HEK293T (cell line): ENCODE measurements at regions not wholly inside any gene's neighbourhood (a gene's known extent, or its start where the extent isn't known, plus 50 kb on each side); places are given as distances from the start of the nearest gene placed in this dataset.

Source experiments
- HDGF ChIP-seq: fragments of 450-650 bp; IDR thresholded peaks from 2 replicates; pipeline ENCODE4 v1.6.1; 2017; ENCODE audit warnings: antibody characterized with exemption, borderline replicate concordance
- L3MBTL2 ChIP-seq: fragments of 450-650 bp; conservative IDR thresholded peaks from 2 replicates; pipeline ENCODE4 v1.6.1; 2016; ENCODE audit warnings: mild to moderate bottlenecking
- LEF1 ChIP-seq: fragments of 450-650 bp; IDR thresholded peaks from 2 replicates; pipeline ENCODE4 v1.6.1; 2017; ENCODE audit warnings: mild to moderate bottlenecking, borderline replicate concordance
- SUZ12 ChIP-seq: fragments of 450-650 bp; IDR thresholded peaks from 2 replicates; pipeline ENCODE4 v1.6.1; 2016; ENCODE audit warnings: mild to moderate bottlenecking
- TARDBP ChIP-seq: fragments of 450-650 bp; IDR thresholded peaks from 2 replicates; pipeline ENCODE4 v1.6.1; 2016

DNA sequence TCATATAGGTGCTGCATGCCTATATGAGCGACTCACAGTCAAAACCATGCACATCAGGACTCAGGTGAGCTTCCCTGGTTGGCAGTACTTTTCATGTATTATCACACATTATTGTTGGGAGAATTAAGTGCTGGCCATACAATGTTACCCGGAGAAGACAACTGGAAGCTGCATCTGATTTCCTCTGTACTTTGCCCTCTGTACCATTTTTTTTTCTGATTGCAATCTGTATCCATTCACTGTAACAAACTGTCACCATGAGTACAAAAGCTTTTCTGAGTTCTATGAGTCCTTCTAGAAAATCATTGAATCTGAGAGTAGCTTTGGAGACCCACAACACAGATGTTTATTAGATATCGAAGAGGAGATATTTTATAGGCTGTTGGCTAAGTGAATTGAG, 651.0 kb downstream of the NR2F1-AS1 start:
- TF ChIP-seq L3MBTL2 (no peak), SUZ12 (no peak), HDGF (no peak), TARDBP (no peak), LEF1 (no peak)
